Panc1 (cell line): ENCODE measurements at regions not wholly inside any gene's neighbourhood (a gene's known extent, or its start where the extent isn't known, plus 50 kb on each side); places are given as distances from the start of the nearest gene placed in this dataset.

Experiments used
- ATAC-seq: fragments of 200-7000 bp; cut with Tn5 transposase; 2 replicates; pipeline ENCODE4 v1.9.1; 2020; ENCODE audit warnings: mild to moderate bottlenecking, moderate library complexity
- BruUV-seq: library from RNA; stranded (reverse); fragments of 400-500 nt; replicated peaks from 2 replicates; lab custom pipeline; 2021; lab: Mats Ljungman, UMichigan
- CTCF ChIA-PET: fragments of 300-600 bp; sonication (Branson Sonifier 250); formaldehyde crosslinking; loops from one replicate; lab custom pipeline; 2022; ENCODE audit warnings: antibody characterized with exemption; lab: Charles Lee
- POLR2A ChIA-PET: fragments of 300-600 bp; sonication (Branson Sonifier 250); formaldehyde crosslinking; loops from one replicate; lab custom pipeline; 2022; ENCODE audit warnings: antibody characterized with exemption; lab: Charles Lee
- DNase-seq: peaks from one replicate; pipeline ENCODE4 v3.0.0-alpha.2; 2010; ENCODE audit warnings: low read depth, low spot score
- H3K27ac ChIP-seq: 2 replicates; pipeline ENCODE4 v1.5.1; 2011; ENCODE audit warnings: mild to moderate bottlenecking, low read length, inconsistent platforms
- H3K27me3 ChIP-seq: fragments of 200-500 bp; sonication (Bioruptor generic); 2 replicates; pipeline ENCODE4 v1.6.0; 2014; ENCODE audit warnings: low read length, inconsistent platforms; ENCODE audit not compliant: control insufficient read depth, insufficient read depth
- H3K36me3 ChIP-seq: fragments of 200-500 bp; sonication (Bioruptor generic); 2 replicates; pipeline ENCODE4 v1.5.1; 2014; ENCODE audit warnings: inconsistent platforms, mild to moderate bottlenecking, low read length, moderate library complexity; ENCODE audit not compliant: control insufficient read depth, insufficient read depth
- H3K4me1 ChIP-seq: 2 replicates; pipeline ENCODE4 v1.5.1; 2011; ENCODE audit warnings: inconsistent platforms, mild to moderate bottlenecking, low read length, moderate library complexity; ENCODE audit not compliant: control insufficient read depth, insufficient read depth
- H3K4me3 ChIP-seq, 2 experiments: 2 replicates each; pipeline ENCODE4 v1.5.1; 2011 to 2012; ENCODE audit warnings: low read depth in 2 of 2, low read length in 2 of 2, mild to moderate bottlenecking in 2 of 2, inconsistent platforms in 1 of 2, moderate library complexity in 1 of 2
- H3K9me3 ChIP-seq: fragments of 200-500 bp; sonication (Bioruptor generic); 2 replicates; pipeline ENCODE4 v1.5.1; 2014; ENCODE audit warnings: low read depth, mild to moderate bottlenecking, inconsistent platforms, low read length, moderate library complexity; ENCODE audit not compliant: control insufficient read depth, insufficient read depth
- POLR2AphosphoS5 ChIP-seq: IDR thresholded peaks from 2 replicates; pipeline ENCODE4 v1.6.1; 2012; ENCODE audit warnings: mild to moderate bottlenecking, low read depth, low read length, moderate library complexity
- SIN3A ChIP-seq: IDR thresholded peaks from 2 replicates; pipeline ENCODE4 v1.6.1; 2012; ENCODE audit warnings: low read depth, mild to moderate bottlenecking, low read length, moderate library complexity, borderline replicate concordance; ENCODE audit not compliant: insufficient read depth
- TCF7L2 ChIP-seq: IDR thresholded peaks from 2 replicates; pipeline ENCODE4 v1.6.1; 2011; ENCODE audit warnings: mild to moderate bottlenecking, low read depth, low read length, inconsistent platforms
- in situ Hi-C: cut with HindIII; loops from 2 replicates; pipeline ENCODE4 v1.10.0; 2016; ENCODE audit warnings: low sequenced_read_pairs, low pct_unique_long_range_greater_than_20kb
- intact Hi-C: fragments of 100-400 bp; cut with micrococcal nuclease; formaldehyde crosslinking; loops from one replicate; pipeline ENCODE4 v1.10.0; 2022; ENCODE audit not compliant: unreplicated experiment
- TF ChIP-seq, protein P1 (sequence below): fragments of 450-650 bp; IDR thresholded peaks from 2 replicates; pipeline ENCODE4 v1.5.1; 2017; ENCODE audit warnings: mild to moderate bottlenecking
- TF ChIP-seq, protein P2 (sequence below), 2 experiments: IDR thresholded peaks; 2 replicates each; pipeline ENCODE4 v1.6.1; 2011 to 2012; ENCODE audit warnings: low read depth in 2 of 2, control low read depth in 1 of 2, low read length in 1 of 2, mild to moderate bottlenecking in 1 of 2, moderate library complexity in 1 of 2; ENCODE audit not compliant: insufficient read depth in 1 of 2

DNA sequence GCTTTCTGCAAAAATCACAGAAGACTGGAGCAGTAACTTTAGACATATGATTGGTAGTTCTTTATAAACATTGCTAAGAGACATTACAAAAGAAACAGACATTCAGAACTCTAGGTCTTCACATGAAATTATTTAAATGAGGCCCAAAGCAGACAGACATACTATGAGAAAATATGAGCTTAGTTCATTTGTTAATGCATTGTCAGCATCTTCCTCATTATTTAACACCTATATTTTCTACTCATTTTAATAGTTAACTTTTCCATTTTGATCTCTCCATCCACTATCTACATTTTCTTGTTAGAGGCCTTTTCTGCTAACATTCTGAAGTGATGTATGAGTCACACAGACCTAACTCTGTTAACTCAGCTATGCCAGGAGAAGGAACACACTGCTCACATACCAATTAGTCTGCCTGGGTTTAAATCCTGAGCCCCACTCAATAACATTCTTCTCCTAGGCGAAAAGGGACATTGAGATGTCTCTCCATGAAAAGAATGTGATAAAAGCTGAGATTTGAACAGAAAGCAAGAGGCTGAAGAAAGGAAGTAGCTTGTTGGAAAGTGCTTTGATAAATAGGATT lies 400.3 kb upstream of the PKDCC start:
- no peaks in the 10 kb centered on the region for H3K27me3 ChIP-seq
- no TSS peak for BruUV-seq
- no peaks in the 10 kb centered on the region for H3K4me1 ChIP-seq
- CTCF ChIA-PET, result no interaction called here
- TF ChIP-seq TCF7L2 (no peak), SIN3A (no peak), POLR2AphosphoS5 (no peak)
- TF ChIP-seq, protein P1, sequence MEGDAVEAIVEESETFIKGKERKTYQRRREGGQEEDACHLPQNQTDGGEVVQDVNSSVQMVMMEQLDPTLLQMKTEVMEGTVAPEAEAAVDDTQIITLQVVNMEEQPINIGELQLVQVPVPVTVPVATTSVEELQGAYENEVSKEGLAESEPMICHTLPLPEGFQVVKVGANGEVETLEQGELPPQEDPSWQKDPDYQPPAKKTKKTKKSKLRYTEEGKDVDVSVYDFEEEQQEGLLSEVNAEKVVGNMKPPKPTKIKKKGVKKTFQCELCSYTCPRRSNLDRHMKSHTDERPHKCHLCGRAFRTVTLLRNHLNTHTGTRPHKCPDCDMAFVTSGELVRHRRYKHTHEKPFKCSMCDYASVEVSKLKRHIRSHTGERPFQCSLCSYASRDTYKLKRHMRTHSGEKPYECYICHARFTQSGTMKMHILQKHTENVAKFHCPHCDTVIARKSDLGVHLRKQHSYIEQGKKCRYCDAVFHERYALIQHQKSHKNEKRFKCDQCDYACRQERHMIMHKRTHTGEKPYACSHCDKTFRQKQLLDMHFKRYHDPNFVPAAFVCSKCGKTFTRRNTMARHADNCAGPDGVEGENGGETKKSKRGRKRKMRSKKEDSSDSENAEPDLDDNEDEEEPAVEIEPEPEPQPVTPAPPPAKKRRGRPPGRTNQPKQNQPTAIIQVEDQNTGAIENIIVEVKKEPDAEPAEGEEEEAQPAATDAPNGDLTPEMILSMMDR, result no peak
- TF ChIP-seq, protein P2, sequence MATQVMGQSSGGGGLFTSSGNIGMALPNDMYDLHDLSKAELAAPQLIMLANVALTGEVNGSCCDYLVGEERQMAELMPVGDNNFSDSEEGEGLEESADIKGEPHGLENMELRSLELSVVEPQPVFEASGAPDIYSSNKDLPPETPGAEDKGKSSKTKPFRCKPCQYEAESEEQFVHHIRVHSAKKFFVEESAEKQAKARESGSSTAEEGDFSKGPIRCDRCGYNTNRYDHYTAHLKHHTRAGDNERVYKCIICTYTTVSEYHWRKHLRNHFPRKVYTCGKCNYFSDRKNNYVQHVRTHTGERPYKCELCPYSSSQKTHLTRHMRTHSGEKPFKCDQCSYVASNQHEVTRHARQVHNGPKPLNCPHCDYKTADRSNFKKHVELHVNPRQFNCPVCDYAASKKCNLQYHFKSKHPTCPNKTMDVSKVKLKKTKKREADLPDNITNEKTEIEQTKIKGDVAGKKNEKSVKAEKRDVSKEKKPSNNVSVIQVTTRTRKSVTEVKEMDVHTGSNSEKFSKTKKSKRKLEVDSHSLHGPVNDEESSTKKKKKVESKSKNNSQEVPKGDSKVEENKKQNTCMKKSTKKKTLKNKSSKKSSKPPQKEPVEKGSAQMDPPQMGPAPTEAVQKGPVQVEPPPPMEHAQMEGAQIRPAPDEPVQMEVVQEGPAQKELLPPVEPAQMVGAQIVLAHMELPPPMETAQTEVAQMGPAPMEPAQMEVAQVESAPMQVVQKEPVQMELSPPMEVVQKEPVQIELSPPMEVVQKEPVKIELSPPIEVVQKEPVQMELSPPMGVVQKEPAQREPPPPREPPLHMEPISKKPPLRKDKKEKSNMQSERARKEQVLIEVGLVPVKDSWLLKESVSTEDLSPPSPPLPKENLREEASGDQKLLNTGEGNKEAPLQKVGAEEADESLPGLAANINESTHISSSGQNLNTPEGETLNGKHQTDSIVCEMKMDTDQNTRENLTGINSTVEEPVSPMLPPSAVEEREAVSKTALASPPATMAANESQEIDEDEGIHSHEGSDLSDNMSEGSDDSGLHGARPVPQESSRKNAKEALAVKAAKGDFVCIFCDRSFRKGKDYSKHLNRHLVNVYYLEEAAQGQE (IDR thresholded peaks at IDR 0.05; ENCODE audit: insufficient read depth in 1 of 2, low read depth in 2 of 2, low read length in 1 of 2), result no peak
- no peak for DNase-seq
- H3K4me3 ChIP-seq, result no peak overlapping the region
- H3K9me3 ChIP-seq, result no peaks in the 10 kb centered on the region
- no peaks in the 10 kb centered on the region for H3K36me3 ChIP-seq
- H3K27ac ChIP-seq, result no peak overlapping the region
- no peak for ATAC-seq
- in situ Hi-C loops, result no loop called here
- intact Hi-C loops, result no loop called here
- POLR2A ChIA-PET, result no interaction called here

DNA sequence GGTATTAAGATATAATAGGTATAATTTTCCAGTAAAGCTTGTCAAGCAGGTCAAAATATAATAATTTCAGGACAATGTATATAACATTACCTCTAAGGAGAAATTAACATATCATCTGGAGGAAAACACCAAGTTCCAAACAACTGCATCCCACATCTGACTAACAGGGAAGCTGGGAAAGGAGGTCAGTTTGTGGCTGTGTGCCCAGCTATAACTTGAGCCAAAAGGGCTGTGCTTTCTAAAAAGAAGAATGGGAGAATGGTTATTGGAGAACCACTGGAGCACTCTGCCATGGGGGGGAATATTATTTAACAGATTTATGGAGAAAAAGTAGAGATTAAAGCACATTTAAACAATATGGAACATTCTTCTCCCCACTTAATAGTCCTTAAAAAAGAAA lies 390.6 kb upstream of the PKDCC start:
- Histone ChIP-seq H3K36me3 (no peaks in the 10 kb centered on the region), H3K4me3 (no peak overlapping the region), H3K4me1 (no peaks in the 10 kb centered on the region), H3K9me3 (no peaks in the 10 kb centered on the region), H3K27me3 (no peaks in the 10 kb centered on the region), H3K27ac (no peak overlapping the region)
- ATAC-seq (no peak), DNase-seq (no peak)
- intact Hi-C loops (no loop called here), in situ Hi-C loops (no loop called here)
- POLR2A ChIA-PET, result no interaction called here
- TF ChIP-seq SIN3A (no peak), TCF7L2 (no peak), POLR2AphosphoS5 (no peak)
- TF ChIP-seq, protein P1, result no peak
- CTCF ChIA-PET, result no interaction called here
- BruUV-seq, result no TSS peak
